CD4-positive, alpha-beta T cell (primary cell): ENCODE measurements at regions not wholly inside any gene's neighbourhood (a gene's known extent, or its start where the extent isn't known, plus 50 kb on each side); places are given as distances from the start of the nearest gene placed in this dataset.

Source experiments
- ATAC-seq: fragments of 200-7000 bp; cut with Tn5 transposase; one replicate; pipeline ENCODE4 v1.10.0; 2022; ENCODE audit warnings: mild to moderate bottlenecking; ENCODE audit not compliant: poor library complexity
- CTCF ChIA-PET: fragments of 350-600 bp; sonication (Branson Sonifier 250); formaldehyde crosslinking; loops from one replicate; lab custom pipeline; 2021; ENCODE audit warnings: antibody characterized with exemption, inconsistent platforms; lab: Charles Lee
- POLR2A ChIA-PET: fragments of 350-600 bp; sonication (Branson Sonifier 250); formaldehyde crosslinking; loops from one replicate; lab custom pipeline; 2021; ENCODE audit warnings: antibody characterized with exemption, inconsistent platforms; lab: Charles Lee
- DNase-seq, 14 experiments: peaks; one replicate each; pipeline ENCODE4 v3.0.0-alpha.2; 2013 to 2020; ENCODE audit warnings: mixed read lengths in 2 of 14
- H3K27ac ChIP-seq, 2 donors: one replicate each; pipeline versions ENCODE4 v1.5.1 to v1.7.0; 2013; ENCODE audit warnings: low read length in 2 of 2, low read depth in 1 of 2, mild to moderate bottlenecking in 1 of 2
- H3K27me3 ChIP-seq, 2 experiments: 1 replicate in 1 of 2; 2 replicates in 1 of 2; pipeline versions ENCODE4 v1.6.1 to v1.7.0; 2013; ENCODE audit warnings: low read length in 2 of 2, control low read depth in 1 of 2, mild to moderate bottlenecking in 1 of 2, moderate library complexity in 1 of 2; ENCODE audit not compliant: insufficient read depth in 2 of 2, control insufficient read depth in 1 of 2
- H3K36me3 ChIP-seq: one replicate; pipeline ENCODE4 v1.6.1; 2013; ENCODE audit warnings: low read length, control low read depth; ENCODE audit not compliant: insufficient read depth
- H3K4me1 ChIP-seq: one replicate; pipeline ENCODE4 v1.6.1; 2013; ENCODE audit warnings: low read length, control low read depth; ENCODE audit not compliant: insufficient read depth
- H3K4me3 ChIP-seq: one replicate; pipeline ENCODE4 v1.5.1; 2013; ENCODE audit warnings: mild to moderate bottlenecking, low read length, moderate library complexity
- H3K9me3 ChIP-seq, 2 experiments: 1 replicate in 1 of 2; 2 replicates in 1 of 2; pipeline versions ENCODE4 v1.6.1 to v1.7.0; 2013; ENCODE audit warnings: low read length in 2 of 2, mild to moderate bottlenecking in 2 of 2, control low read depth in 1 of 2, moderate library complexity in 1 of 2; ENCODE audit not compliant: control insufficient read depth in 1 of 2, insufficient read depth in 1 of 2
- H3K27ac Mint-ChIP-seq: one replicate; pipeline ENCODE4 v1.8.0; 2020; ENCODE audit warnings: mixed read lengths
- H3K27me3 Mint-ChIP-seq: one replicate; pipeline ENCODE4 v1.8.0; 2021; ENCODE audit warnings: mixed read lengths
- H3K36me3 Mint-ChIP-seq: one replicate; pipeline ENCODE4 v1.8.0; 2021; ENCODE audit warnings: low read depth, mixed read lengths
- H3K4me1 Mint-ChIP-seq: one replicate; pipeline ENCODE4 v1.8.0; 2021; ENCODE audit warnings: low read depth, mixed read lengths
- H3K4me3 Mint-ChIP-seq: one replicate; pipeline ENCODE4 v1.8.0; 2020; ENCODE audit warnings: mild to moderate bottlenecking, mixed read lengths
- H3K9me3 Mint-ChIP-seq: one replicate; pipeline ENCODE4 v1.8.0; 2020; ENCODE audit warnings: mixed read lengths
- CTCF ChIP-seq: fragments of 200-600 bp; IDR thresholded peaks from one replicate; pipeline ENCODE4 v1.8.0; 2022; ENCODE audit warnings: antibody characterized with exemption, mild to moderate bottlenecking
- intact Hi-C, 2 experiments: fragments of 100-400 bp; cut with DNase I in 1 of 2; cut with micrococcal nuclease in 1 of 2; formaldehyde crosslinking; loops; one replicate each; pipeline versions ENCODE4 v1.15.1 to v1.9.0; 2023 to 2025; cut with DNase I, micrococcal nuclease

- Mint-ChIP-seq H3K36me3 (no peaks in the 10 kb centered on the region), H3K9me3 (no peaks in the 10 kb centered on the region), H3K4me1 (peaks cover 7% of the 10 kb centered on the region), H3K27me3 (peaks cover 50% of the 10 kb centered on the region), H3K27ac (no peak overlapping the region), H3K4me3 (no peak overlapping the region)
- no peak overlapping the region for H3K27ac ChIP-seq
- no peak overlapping the region for H3K4me3 ChIP-seq
- ATAC-seq = no peak
- H3K4me1 ChIP-seq = no peaks in the 10 kb centered on the region
- no peaks in the 10 kb centered on the region for H3K9me3 ChIP-seq
- DNase-seq = no peak
- H3K27me3 ChIP-seq = no peaks in the 10 kb centered on the region
- POLR2A ChIA-PET = no interaction called here
- intact Hi-C loops = no loop called here
- CTCF ChIA-PET = no interaction called here
- TF ChIP-seq CTCF = no peak
- H3K36me3 ChIP-seq = no peaks in the 10 kb centered on the region
These were observed 716.1 kb upstream of the WWC1 start for GRCh38 chr5:167575330-167575729.

GRCh38 chr5:167576126-167576525, 715.3 kb upstream of the WWC1 start:
- Mint-ChIP-seq H3K9me3 (no peaks in the 10 kb centered on the region), H3K4me1 (peaks cover 7% of the 10 kb centered on the region), H3K27me3 (peaks cover 43% of the 10 kb centered on the region), H3K4me3 (no peak overlapping the region), H3K27ac (no peak overlapping the region), H3K36me3 (no peaks in the 10 kb centered on the region)
- Histone ChIP-seq H3K27me3 (no peaks in the 10 kb centered on the region), H3K4me3 (no peak overlapping the region), H3K4me1 (no peaks in the 10 kb centered on the region), H3K27ac (no peak overlapping the region), H3K9me3 (no peaks in the 10 kb centered on the region), H3K36me3 (no peaks in the 10 kb centered on the region)
- ChIA-PET POLR2A (no interaction called here), CTCF (no interaction called here)
- intact Hi-C loops = no loop called here
- DNase-seq = no peak
- no peak for TF ChIP-seq CTCF
- ATAC-seq = no peak

- Mint-ChIP-seq H3K9me3 (no peaks in the 10 kb centered on the region), H3K27ac (no peak overlapping the region), H3K4me3 (no peak overlapping the region), H3K4me1 (peaks cover 7% of the 10 kb centered on the region), H3K27me3 (peaks cover 41% of the 10 kb centered on the region), H3K36me3 (no peaks in the 10 kb centered on the region)
- Histone ChIP-seq H3K9me3 (no peaks in the 10 kb centered on the region), H3K36me3 (no peaks in the 10 kb centered on the region), H3K27ac (no peak overlapping the region), H3K27me3 (no peaks in the 10 kb centered on the region), H3K4me3 (no peak overlapping the region), H3K4me1 (no peaks in the 10 kb centered on the region)
- TF ChIP-seq CTCF = no peak
- ATAC-seq (no peak), DNase-seq (no peak)
- ChIA-PET CTCF (no interaction called here), POLR2A (no interaction called here)
- intact Hi-C loops = no loop called here
These were observed 714.5 kb upstream of the WWC1 start for GRCh38 chr5:167576897-167577296.
